ENCODE measurements at regions not wholly inside any gene's neighbourhood (a gene's known extent, or its start where the extent isn't known, plus 50 kb on each side); places are given as distances from the start of the nearest gene placed in this dataset.

DNA sequence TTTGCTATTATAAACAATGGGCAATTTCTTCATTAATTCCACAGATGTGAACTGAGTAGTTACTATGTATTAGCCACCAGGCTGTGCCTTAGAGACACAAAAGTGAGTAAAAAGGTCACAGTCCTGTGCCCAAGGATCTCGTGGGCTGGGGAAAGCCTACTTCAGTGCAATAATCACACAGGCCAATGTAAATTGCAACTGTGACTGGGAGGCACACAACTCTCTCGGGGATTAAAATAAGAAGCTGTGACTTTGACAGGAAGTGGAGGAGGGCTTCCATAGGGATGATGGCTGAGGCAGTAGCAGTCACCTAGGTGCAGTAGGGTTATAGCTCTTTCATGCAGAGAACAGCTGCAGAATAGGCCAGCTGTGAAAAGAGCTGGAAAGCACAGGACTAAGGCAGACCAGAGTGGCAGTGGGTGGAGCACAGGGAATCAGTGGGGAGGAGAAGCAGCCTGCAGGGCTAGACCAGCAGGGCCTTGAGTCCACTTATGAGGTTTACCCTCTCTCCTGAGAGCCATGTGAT is 121.9 kb downstream of the MAB21L3 start:
- DNase-seq, result peak; percentile 4

DNA sequence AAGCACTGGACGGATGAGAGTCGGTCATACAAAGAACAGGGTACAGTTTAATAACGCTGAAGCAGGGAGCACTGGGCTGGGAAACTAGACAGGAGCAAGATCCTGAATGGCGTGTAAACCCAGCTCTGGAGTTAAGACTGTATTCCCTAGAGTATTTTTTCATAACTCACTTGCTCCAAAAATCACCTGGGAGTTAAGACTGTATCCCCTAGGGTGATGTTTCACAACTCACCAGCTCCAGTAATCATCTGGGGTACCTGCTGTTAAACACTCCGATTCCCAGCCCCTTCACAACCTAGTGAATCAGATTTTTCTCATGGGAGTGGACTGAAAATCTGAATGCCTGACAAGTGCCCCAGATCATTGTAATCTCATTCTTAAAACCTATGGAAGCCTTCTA is 123.2 kb downstream of the MAB21L3 start:
- no peak for DNase-seq

DNA sequence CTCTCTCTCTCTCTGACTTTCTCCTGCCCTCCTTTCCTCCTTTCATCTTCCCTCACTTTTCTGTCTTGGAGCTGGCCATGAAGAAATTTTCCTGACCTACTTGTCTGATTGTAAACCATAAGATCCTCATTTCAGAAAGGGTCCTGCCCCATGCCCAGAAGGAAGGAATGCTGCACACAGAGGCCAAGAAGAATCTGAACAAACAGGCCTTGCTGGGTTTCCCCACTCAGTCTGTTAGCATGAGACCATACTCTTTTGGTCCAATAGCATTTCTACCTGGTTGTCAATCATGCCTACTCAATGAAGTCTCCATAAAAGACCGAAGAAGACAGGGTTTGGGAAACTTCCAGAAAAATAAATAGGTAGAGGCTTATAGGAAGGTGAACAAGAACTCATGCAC is 128.7 kb downstream of the MAB21L3 start:
- no peak for DNase-seq

DNA sequence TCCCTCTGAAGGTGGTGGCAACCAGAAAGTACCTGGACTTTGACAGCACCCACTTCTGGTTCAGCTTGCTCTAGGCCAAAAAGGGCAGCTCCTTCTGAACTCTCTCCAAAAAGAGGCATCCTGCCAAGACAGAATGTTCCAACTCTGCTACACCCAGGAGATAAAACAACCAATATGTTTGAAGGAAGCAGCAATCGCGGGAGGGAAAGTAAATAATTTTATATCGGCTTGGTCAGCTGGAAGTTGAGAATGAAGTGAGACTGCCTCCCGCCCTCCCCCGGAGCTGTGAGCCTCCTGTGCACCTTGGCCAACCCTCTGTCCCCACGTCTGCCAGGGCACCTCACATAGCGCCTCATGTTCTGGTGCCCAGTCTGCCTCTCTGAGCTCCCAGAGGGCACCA is 130.3 kb upstream of the ATP1A1 start:
- DNase-seq, result no peak

DNA sequence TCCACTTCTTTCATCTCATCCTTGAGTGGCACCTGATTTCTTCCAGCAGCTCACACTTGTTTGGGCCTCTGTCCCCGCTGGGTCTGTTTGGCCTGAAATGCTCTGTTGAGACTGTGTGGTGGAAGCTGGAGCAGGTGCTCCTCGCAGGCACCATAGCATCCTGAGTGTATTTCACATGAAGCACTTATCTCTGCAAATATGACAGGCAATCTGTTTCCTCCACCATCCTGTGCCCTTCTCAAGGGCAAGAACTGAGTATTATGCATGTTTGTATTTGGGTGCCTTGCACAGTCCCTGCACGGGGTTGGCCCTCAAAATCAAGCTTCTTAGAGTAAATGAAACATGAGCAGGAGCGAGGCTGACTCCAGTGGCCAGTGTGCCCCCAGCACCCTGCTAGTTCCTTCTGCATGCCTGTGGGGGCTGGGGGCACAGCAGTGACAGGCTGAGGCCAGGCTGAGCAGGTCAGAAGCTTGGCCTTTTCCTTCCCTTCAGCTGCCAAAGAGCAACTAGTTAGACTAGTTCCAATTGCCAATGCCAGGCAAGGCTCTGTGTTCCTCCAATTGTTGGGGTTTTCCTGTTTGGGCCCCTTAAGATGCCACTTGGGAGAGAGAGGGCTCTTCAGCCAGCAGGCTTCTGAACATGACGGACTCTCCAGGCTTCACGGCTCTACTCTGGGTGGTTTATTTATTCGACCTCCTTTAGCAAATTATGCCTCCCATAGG is 129.6 kb upstream of the ATP1A1 start:
- DNase-seq, result no peak

DNA sequence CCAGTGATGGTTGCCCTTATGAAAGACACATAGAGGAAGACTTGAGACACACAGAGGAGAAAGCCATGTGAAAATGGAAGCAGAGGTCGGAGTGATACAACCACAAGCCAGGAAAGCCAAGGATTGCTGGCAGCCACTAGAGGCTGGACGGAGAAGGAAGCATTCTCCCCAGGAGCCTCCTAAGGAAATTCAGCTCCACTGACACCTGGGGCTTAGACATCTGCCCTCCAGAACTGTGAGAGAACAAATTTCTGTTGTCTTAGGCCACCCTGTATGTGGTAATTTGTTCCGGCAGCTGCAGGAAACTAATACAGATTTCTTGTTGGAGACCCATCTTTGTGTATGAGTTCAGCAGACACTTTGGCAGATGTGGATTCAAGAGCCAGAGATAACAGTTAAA is 126.9 kb upstream of the ATP1A1 start:
- DNase-seq, result no peak

DNA sequence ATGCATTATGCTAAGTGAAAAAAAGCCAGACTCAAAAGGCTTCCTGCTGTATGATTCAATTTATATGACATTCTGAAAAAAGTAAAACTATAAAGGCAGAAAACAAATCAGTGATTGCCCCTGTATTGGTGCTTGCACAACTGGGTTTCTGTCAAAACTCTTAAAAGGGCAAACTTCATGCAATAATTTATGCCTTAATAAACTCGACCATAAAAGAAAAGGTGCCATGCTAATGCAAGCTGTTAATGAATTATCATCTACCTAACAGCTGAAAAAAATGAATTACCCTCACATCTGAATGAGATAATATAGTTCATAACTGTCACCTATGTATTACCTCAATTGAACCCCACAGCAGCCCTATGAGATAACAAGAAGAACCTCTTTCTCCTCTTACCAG is 120.8 kb upstream of the ATP1A1 start:
- DNase-seq, result no peak

DNA sequence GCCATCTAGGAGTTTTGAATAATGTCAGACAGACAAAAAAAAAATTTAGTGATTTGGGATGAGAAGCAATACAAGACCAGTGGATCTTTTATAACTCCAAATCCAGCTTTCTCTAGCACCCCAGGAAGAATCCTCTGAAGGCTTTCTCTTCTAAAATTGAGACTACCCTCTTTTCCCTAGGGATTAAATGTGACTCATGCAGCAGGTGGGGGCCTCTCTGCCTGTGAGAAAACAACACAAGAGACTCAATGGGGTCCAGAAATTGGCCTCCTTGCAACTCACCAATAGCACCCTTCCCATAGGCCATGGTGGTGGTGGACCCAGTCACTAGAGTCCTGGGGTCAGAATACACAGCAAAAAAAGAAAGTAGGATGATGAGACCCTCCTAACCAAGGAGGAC is 120.3 kb upstream of the ATP1A1 start:
- no peak for DNase-seq

DNA sequence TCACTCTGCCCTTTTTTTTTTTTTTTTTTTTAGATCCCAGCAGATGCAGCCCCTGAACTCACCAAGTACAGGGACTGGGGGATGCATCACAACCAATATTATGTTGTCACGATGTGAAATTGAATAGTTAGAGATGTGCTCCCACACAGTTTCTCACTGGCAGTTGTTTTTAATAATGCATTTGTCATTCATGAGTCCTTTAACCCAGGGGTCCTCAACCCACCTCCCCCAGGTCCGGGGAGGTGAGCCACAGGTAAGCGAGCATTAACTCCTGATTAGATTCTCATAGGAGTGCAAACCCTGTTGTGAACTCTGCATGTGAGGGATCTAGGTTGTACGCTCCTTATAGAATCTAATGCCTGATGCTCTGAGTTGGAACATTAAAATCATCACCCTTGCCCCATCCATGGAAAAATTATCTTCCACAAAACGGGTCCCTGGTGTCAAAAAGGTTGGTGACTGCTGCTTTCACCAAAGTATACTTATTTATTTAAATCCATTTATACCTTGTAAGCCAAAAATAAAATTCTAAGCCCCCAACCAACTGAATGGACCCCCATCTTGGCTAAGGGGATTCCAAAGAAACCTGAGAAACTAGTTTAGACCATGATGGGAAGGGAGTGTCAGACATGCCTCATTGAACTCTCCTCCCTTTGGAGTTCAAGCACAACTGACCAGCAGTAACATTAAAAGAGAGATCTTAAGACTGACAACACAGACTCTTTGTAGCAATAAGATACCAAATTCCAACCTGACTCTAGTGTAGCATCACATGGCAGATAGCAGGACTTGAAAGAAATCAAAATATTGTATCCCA is 119.3 kb upstream of the ATP1A1 start:
- DNase-seq, result no peak

DNA sequence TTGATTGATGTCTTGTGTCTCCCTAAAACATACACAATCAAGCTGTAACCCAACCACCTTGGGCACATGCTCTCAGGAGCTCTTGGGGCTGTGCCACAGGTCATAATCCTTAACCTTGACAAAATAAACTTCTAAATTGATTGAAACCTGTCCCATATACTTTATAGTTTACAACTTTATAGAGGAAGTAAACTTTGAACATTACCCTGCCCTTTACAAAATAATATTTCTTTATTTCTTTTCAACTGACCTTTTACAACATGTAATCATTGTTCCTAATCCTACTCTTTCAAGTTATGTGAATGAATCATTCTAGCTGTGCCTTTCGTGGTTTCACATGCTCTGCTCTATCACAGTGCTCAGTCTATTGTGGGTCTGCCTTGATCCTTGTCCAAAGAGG is 118.3 kb upstream of the ATP1A1 start:
- DNase-seq, result no peak

DNA sequence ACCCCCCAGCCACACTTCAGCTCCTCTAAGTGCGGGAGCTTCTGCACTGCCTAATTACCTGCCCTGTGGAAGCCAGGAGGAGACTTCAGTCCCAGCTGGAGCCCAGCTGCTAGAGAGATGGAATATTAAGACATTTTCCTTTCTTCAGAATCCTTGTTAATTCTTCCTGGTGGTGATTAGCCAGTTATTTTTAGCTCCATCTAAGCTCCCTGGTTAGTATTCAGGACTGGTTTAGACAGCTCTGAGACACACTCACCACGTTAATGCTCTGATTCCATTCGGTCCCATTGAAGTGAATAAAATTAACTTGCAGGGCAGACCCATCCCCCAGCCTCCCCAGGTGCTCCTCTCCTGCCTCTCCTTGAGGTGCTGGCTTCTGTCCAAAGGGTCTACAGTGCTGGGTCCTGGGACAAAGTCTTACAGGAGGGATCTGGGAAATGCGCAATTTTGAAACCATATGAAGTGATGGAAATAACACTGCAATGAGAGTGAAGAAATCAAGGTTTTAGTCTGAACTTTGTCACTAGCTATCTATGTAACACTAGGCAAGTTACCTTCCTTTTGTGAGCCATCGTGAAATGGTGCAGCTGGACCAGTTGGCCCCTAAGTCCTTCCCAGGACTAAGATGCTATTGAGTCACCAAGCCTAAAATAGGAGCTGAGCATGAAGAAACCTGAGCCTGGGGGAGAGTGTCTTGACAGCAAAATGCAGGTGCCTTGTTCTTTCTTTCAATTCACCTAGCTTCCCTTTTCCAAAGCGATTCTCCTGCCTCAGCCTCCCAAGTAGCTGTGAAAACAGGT is 117.4 kb upstream of the ATP1A1 start:
- DNase-seq, result no peak

DNA sequence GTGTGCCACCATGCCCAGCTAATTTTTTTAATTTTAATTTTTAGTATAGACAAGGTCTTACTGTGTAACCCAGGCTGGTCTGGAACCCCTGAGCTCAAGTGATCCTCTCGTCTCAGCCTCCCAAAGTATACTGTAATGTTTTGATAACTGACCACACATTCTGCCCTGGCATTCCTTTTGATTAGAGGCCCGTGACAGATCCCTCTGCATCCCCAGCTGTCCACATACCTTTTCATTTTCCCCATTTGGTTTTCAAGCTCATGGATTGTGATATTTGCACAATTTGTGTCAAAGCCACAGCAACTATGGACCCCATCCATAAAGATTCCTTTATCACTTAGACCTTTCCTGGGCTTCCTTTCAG is 116.8 kb upstream of the ATP1A1 start:
- DNase-seq, result no peak

DNA sequence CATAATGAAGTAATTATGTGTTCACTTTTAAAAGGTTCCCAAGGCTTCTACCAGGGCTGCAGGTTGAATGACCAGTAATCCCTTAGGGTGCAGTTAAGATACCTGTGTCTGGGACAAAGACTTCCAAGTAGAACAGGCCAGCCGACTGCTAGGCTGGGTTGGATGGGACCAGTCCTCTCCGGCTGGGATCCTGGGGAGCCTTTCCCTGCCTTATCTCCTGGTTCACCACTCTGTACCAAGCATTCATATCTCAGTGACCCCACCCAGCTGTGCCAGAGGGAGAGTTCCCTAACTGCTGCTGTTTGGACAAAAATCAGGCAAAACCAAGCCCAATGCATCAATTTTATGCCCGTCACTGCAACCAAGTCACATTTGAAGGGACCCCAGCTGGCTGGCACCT is 116.2 kb upstream of the ATP1A1 start:
- no peak for DNase-seq

DNA sequence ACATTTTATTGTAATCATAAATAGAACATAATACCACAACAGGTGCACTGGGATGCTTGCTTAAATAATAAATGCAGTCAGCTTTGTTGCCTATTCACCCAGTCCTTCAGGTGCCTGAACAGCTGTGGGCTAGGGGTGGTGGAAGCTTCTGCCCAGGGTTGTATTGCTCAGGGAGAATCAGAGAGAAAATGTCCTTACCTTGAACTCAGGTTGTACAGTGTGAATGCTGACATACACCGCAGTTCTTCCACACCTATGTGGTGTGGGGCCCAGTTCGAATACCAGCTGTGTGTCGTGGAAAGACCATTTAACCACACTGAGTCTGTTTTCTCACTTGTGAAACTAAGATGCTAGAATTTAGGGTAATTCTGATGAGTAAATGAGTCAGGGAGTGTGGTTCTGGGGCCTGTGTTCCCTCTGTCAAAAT is 115.7 kb upstream of the ATP1A1 start:
- peak; percentile 44 for DNase-seq

DNA sequence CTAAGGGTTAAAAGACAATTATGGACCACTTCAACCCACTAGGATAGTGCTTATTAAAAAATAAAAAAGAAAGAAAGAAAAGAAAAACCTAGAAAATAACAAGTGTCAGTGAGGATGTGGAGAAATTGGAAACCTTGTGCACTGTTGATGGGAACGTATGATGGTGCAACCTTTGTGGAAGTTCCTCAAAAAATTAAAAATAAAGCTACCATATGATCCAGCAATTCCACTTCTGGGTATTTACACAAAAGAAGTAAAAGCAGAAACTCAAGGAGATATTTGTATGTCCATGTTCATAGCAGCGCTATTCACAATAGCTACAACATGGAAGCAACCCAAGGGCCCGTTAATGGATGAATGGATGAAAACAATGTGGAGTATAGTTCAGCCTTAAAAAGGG is 115.2 kb upstream of the ATP1A1 start:
- peak; percentile 59 for DNase-seq

DNA sequence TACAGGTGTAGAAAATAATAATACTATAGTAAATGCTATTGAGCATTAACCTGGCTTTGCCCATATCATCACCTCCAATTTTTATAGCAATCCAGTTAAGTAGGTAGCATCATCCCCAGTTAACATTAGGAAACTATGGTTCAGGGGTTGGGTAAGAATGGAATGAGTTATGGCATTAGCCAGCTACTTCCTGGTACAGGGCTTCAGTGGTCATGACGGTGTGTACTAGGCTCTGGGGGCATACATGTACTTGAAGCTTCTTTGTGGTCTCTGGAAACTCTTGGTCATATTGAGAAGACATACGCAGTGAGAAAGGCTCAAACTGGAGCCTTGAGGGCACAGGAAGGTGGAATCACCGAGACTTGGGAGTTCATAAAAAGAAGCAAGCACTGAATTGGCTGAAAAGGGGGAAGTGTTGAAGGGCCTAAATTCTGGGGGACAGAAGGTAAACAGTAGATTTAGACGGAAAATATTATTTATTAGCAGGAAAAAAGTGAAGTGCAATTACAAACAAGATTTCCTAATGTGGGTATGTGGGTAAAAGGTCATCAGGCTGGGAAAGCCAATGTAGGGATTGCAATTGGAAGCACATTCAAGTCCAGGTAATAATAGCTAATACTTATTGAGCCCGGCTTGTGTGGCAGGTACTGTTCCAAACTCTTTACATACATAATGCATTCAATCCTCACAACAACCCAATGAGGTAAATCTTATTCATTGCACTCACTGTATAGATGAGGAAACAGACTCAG is 114.2 kb upstream of the ATP1A1 start:
- DNase-seq, result peak; percentile 29

DNA sequence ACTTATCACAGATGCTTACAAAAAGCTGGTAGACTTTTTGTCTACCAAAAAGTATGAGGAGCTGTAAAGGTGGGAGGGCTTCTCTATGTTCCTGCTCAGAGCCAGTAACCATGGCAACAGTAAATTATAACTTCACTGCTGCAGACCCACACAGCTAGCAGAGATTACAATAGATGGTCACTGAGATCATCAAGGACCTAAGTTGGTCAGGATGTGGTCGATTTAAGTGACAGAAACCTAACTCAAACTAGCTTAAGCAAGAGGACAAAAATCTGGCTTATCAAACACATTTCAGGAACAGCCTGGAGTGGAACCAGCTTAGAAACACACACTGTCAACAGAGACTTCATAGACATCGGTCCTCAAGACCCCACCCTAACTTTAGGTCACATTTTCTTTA is 113.4 kb upstream of the ATP1A1 start:
- DNase-seq, result peak; percentile 65

DNA sequence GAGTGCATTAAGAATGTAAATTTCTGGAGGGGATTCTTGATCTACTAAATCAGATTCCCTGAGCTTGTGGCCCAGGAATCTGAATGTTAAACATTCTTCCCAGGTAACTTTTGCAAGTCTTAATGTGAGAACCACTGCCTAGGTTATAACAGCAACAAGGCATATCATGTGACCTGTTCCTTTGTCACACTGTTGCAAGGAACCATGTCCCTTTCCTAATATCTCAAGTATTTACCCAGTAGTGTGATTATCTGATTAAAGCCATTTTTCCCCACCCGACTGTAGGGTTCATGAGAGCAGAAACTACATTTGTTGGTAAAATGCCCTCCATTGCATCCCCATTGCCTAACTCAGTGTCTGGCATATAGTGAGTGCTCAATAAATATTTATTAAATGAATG is 112.9 kb upstream of the ATP1A1 start:
- no peak for DNase-seq

DNA sequence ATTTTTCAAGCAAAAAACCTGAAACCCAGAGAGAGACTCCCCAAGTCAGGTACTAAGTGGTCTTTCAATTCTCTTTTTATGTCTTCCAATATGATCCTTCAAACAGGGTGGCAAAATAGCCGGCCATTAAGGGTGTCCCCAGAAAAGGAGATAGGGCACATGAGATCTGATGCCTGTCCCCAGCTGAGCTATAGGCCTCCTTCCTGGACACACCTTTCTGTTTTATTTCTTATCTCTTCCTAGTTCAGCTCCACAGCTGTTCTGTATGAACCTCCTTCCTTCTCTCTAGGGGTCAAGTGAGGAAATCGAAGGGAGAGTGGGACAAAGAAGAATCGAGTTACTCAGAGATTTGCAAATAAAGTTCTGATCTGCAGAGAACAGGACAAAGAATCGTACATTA is 112.4 kb upstream of the ATP1A1 start:
- no peak for DNase-seq

DNA sequence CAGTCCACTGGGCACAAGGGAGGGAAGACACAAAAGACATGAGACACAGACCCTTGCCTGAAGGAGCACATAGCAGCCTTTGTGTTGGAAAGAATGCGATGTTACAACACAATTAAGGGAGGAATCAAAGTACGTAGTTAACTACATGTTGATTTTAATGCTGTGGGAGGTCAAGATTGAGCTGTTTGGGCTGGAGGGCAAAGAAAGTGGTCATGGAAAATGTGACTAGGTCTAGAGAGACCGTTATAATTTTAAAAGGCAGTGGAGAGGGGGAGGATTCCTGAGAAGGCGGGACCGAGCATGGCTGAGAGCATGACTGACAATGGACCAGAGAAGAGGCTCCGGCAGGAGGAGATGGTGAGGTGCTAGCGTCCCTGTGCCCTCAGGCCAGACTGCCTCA is 111.8 kb upstream of the ATP1A1 start:
- DNase-seq, result no peak

DNA sequence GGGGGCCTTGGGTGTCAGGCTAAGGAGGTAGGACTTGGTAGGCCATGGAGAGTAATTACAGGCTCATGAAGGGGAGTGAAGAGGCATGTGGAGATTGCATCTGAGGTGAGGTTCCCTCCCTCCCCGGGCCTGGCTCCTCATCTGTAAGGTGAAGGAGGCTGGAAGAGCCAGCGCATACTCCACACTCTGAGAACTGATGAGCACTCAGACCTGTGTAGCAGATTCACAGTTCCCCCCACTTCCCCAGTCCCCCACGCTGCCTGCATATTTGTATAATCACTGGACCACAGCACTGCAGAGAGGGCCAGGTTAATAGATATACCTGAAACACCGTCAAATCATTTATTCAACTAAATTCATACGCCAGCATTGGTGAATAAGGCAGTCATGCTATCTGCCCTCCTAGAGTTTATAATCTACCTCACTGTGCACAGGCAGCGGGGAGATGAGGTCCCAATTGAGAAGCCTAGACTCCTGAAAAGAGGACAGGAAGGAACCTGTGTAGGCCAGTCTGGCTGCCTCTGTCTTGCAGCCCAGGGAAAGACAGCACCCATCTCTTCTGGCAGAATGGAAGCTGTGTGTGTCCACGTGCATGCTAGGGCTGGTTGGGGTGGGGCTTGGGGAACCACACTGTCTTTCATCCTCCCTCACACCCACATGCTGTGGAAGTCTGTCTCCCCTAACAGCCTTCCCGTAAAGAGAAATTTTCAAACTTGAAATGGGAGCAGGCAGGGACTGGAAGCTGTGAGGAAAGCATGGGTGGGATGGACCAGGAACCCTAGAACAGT is 110.6 kb upstream of the ATP1A1 start:
- DNase-seq, result no peak

DNA sequence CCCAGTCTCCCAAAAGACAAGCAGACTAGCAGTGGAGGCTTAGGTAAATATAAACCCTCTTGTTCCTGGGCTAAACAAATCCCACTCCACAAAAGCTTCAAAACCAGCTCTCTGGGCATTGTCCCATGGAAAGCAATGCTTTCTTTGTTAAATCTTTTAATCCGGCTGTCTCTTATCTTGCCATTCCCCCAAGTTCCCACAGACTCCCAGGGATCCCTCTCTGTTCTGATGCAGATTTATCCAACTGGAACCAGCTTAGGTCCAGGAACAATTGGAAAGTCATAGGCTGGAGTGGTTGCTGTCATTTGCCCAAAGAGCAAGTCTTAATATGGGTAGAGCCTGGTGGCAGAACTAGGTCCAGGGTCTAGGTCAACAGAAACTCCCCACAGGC is 110.1 kb upstream of the ATP1A1 start:
- DNase-seq, result no peak

Measured in MV-4-11 (cell line).